AG08395 (cell line): ENCODE measurements at regions not wholly inside any gene's neighbourhood (a gene's known extent, or its start where the extent isn't known, plus 50 kb on each side); places are given as distances from the start of the nearest gene placed in this dataset.

ENCODE experiments used
- DNase-seq: peaks from one replicate; pipeline ENCODE4 v3.0.0; 2012; ENCODE audit warnings: mixed read lengths, low spot score

DNA sequence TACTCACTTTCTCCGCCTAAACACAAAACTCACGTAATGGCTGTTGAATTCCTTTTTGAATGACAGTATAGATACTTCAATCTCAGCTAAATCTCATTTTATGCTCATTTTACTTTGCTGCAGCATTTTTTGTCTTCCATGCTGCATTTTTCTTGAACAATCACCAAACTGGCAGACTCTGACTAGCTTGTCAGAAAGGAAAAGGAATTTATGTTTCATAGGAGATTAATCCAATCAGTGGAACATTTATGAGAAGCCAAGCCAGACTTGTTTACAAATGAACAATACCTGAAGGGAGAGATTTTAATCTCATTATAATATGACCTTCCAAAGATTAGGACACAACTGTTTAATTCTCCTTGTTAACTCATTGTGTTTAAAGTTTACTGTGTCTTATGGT, 1044.3 kb downstream of the DIAPH3 start:
- no peak for DNase-seq

DNA sequence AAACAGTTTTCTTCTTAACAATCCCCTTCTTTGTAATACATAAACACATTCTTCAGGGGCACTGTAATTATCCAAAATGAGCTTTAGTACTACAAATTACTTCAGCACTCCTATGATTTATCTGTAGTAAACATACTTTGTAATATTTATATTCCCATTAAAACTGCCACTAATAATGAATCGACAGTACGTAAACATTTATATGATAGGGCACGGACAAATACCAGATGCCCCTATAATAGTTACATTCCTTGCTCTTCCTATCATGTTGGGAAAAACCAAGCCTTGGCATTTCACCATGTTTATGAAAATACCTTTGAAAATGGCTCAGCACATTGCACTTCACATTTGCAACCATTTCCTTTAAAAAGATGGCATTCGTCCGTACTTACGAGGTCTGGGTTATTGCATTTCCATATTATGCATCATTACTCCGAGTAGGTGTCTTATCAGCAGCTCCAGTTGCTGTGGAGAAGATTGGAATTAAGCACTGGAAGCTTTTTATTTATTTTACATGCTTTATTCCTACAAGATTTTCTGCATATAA, 1043.4 kb downstream of the DIAPH3 start:
- no peak for DNase-seq

DNA sequence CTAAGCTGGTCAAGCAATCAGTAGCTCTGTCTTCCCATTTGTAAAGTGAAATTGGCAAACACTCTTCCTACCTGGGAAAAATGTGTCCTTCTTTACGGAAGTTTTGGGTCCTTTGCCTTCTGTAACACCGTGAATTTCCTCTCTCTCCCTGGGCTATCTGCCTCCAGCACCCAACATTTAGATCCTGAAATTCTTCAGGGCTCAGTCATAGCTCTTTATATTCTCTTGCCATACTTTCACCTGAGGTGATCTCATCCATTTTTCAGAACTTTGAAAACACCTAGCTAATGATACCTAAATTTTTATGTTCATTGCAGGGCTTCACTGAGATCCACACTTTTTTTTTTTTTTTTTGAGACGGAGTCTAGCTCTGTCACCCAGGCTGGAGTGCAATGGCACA, 1042.2 kb downstream of the DIAPH3 start:
- no peak for DNase-seq

DNA sequence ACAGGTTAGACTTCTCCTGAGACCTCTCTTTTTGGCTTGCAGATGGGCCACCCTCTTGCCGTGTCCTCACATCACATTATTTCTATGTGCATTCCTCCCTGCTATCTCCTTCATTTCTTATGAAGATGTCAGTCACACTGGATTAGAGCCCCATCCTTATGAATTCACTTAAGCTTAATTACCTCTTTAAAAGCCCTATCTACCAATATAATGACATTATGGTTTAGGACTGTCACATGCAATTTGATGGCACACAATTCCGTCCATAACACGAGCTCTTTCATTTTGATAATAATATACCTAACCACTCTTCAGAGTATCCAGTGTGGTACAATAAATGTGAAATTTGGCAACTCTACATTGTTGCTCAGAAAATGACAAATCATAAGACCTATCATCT, 1037.3 kb downstream of the DIAPH3 start:
- DNase-seq, result no peak

DNA sequence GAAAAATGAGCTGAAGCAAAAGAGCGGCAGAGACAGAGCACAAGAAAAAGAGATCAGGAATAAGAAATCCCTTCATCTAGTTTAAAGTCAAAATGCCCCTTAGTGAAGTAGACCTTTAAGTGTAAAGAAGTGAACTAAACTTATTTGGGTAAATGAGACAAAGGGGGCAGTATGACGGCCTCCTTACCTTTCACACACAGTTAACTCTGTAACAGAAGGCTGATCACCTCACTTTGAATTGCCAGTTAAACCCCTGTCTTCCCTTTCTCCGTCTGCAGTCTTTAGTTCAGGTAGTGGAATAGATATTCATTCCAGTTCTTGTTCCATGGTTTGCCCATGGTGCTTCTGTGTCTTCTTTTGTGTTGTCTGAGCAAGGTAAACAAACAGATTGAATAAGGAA, 1029.8 kb downstream of the DIAPH3 start:
- no peak for DNase-seq

DNA sequence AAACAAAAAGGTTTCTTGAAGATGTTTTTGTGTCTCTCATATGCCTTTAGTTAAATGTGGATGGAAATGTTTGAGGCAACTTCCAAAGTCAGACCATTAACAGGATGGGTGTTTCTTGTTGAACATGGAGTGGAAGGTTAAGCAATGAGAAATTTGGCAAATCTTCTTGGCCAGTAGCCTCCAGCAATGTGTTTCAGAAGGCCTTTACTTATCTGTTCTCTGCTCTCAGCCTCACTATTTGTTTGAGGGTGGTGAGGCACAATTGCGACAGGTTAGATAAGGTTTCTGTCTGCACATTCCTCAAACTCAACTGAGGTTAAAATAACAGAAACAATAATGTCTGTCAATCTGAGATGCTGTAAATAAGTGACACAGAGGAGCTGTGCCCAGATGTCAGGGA, 1019.0 kb downstream of the DIAPH3 start:
- DNase-seq, result no peak

DNA sequence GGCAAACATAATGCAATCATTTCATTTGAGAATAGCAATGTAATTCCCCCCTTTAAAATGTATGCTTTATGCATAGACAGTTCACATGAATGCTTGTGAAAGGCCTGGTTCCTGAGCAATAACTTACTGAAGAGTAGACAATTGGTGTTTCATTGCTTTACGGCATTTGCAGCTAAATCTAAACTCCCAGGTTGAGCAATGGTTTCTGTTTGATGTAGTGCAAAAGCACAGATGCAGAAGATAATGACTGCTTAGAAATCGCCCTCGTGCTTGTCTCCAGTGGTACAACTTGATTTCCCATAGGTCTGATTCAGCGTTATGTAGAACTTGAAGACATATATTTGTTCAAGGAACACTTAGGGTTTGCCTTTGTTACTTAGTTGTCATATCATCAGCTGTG, 1018.3 kb downstream of the DIAPH3 start:
- DNase-seq, result no peak

DNA sequence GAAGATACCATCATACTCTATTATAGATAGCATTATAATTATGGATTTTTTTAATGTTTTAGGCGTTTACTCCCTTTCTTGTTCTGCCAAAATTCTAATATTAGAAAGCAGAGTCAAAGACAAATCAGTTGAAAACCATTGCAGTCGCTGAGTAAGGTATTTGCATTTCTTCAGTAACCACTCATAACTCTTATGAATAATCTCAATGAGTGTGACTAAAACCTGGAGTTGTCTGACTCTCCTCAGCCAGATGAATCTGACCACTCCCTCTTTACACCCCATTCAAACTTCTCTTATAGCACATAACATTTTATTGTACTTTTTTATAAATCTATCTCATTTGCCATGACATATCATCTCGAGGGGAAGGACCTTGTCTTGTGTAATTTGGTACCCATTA, 1006.5 kb downstream of the DIAPH3 start:
- DNase-seq, result no peak

DNA sequence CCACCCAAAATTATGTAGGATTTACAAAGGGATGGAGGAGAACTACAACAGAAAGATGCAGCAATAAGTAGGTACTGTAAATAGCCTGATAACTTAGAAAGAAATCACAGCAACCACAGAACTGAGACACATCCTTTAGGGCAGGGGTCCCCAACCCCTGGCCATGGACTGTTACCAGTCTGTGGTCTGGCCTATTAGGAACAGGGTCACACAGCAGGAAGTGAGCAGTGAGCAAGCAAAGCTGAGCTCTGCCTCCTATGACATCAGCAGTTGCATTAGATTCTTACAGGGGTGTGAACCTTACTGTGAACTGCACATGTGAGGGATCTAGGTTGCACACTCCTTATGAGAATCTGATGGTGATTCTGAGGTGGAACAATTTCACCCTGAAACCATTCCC, 997.6 kb downstream of the DIAPH3 start:
- DNase-seq, result no peak

DNA sequence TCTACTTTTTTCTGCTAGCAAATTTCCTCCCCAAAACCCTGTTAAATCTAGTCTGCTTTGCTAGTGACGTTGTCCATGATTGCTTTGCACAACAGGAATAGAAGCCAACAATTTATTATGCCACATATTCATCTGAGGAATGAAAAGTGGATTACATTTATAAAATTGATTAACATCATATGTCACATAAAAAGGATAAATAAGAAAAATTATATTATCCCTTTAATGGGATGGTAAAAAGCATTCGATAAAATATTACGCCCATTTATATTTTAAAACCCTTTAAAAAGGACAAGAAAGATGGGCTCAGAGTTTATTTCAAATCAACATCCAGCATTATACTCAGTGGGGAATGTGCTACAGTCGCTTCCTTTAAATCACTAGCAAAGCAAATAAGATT, 991.7 kb downstream of the DIAPH3 start:
- no peak for DNase-seq

DNA sequence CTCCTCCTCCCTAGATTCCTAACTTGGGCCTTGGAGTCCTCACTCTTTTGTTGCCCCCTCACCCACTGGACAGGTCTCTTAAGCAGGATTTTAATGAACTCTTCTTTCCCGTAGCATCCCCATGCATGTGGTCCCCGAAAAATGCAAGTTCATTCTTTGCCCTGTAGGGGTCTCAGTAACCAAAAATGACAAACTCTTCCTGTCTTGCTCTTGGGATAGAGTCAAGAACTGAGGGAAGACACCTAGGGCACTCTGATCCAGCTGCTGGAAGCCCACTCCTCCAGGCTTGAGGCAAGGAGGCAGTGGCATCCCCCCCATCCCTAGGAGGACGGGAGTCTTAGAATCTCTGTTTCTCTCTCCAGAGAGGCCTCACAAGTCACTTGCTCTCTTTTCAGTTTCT, 987.0 kb downstream of the DIAPH3 start:
- no peak for DNase-seq

DNA sequence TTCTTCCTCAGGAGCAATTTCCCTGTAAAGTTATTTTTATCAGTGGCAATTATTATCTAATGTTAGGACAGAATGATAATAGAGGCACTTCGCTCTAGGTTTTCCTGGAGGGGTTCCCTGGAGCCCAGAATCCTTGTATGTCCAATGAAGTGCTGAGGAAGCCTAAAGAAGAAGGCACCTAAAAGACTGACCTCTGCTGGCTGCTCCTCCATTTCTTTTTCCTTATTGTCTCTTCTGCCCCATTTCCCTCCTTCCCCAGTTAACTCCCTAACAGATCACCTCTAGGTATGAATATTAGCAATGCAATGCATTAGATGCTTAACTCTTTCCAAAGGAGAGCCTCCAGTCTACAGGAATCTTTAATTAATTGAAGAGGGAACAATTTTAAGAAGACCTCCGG, 985.4 kb downstream of the DIAPH3 start:
- no peak for DNase-seq

DNA sequence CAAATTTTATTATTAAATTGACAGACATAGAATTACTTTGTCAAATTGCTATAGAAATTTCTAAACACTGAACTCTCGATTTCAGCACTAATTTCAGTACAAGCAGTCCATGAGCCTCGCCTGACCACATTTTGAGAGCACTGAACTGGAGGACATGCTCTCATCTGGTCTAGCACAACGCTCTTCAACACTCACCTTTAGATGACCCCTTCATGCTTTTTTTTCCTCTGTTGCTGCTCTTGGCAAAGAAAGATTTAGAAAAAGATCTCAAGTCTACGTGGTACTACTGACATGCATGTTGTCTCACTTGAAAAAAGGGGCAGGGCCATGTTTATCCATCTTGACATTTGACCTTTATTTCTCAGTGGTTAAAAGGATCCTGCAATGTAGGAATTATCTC, 981.5 kb downstream of the DIAPH3 start:
- DNase-seq, result no peak

DNA sequence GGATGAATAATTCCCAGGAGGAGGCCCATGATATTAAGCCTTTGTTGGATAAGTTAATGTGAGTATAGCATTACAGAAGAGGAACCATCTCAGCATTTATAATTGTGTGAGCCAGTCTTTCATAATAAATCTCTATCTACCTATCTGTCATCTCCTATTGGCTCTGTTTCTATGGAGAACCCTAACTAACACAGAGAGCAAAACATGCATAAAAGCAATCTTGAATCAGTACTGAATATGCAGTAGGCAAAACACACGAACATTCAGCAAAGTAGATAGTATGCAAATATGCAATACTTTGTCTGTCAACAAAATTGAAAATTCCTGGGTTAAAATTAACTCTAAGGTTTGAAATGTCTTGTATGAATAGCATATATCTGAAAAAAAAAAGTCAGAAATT, 966.3 kb downstream of the DIAPH3 start:
- DNase-seq, result no peak

DNA sequence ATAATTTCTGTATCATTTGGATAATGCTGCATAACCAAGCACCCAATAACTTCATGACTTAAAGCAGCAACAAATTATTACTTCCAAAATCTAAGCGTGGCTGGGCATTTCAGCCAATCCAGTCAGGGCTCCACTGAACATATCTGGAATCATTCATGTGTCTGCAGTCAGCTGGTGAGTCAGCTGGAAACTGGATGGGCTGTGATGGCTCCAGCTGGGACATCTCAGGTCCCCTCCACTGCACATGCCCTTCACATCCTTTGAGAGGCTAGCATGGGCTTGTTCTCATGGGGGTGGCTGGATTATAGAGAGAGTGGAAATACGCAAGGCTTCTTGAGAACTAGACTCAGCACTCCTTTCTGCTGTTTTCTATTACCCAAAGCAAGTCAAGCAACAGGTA, 961.9 kb downstream of the DIAPH3 start:
- DNase-seq, result no peak

DNA sequence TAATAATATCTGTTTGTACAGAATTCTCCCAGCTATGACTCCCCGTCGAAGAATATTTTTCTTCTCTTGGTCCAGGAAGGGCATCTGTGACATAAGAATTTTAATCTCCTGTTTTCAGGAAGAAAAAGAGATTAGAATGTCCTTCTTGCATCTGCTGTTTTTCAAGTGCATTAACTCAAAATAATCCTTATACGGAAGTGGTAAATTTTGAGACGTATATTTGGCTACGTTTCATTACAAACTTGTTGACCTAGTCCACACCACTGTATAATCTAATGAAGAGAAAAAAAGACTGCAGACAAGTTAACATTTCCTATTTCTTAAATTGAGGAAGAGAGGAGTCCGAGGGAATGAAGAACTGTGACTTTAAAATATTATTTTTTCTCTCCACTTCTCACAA, 959.9 kb downstream of the DIAPH3 start:
- no peak for DNase-seq

DNA sequence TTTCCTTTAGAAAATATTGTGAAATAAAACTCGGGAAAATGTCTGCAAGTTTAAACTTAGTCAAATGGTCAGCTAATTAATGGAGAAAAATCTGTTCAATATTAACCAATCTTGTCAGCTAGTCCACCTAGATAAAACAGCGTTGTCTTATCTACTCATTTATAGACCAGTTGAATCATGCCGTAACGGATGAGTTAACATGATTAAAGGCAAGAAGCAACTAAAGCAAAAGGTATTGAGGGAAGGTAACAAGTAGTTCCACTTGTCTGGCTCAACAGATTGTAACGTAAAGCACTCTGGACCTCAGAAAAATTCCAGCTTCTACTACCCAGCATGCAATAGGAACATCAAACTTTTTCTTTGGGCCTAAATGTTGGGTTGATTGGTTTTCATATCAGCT, 958.2 kb downstream of the DIAPH3 start:
- no peak for DNase-seq

DNA sequence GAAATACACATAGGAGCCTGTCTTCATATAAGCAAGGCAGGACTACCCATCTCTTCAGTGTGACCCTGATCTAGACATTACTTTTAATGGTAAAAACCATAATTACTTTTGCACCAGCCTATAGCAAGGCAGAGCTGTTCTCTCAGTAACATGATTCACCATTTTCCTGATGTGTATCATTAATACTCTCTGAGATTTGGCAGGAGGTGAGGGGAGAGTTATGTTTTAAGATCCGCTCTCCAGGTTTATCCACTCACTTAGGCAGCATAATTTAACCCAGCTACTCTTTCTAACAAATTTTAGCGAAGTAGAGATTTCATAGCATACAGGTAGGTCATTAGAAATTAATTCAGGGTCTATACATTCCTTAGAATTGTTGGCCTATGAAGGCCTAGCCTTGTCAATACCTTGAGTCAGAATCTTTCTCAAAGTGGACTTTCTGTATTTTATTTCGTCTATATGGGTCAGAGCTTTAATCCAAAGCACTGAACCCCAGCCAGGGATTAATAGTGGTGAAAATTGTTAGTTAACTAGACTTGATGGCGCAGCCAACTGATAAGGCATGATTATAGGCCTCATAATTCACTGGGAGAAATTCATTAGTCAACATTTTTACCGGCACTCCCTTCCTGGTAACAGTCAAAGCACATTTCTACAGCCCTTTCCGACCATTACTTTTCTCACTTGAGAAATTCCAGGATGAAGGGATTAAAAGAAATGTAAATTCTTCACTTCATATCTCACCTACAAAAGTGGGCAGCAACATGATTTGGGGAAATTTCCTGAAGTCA, 955.1 kb downstream of the DIAPH3 start:
- DNase-seq, result no peak

DNA sequence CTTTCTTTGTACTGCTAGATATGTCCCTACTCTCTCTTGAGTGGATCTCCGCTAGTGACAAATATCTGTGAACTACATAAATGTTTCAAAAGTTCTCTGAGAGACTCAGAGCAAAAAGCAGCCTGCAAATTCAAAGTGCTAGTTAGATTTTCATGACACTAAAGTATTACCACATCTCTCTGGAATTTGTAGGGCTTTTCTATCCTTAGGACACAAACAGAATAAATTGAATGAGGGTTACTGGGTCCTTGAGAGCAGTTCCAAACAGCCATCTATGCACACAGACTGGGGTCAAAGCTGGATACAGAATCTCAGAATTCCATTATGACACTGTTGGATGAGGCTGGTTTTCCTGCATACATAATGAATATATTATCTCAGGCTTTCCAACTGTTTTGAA, 953.2 kb downstream of the DIAPH3 start:
- no peak for DNase-seq

DNA sequence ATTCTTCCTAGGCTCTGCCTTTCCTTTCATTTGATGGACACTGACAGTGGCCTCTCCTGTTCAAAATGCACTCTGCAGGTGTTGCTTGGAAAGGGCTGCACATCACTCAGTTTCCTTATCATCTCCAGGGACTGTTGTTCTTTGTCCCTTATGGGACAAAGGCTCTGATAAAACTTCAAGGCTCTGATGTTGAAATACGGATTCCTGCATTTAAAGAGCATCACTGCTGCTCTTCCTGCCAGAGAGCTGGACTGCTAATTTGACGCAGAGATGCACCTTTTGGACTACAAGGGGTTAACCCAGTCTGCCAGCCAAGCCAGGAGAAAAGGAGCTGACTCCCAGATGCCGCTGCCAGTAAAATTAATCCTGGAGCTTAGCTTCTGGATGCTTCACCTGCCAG, 952.1 kb downstream of the DIAPH3 start:
- no peak for DNase-seq

DNA sequence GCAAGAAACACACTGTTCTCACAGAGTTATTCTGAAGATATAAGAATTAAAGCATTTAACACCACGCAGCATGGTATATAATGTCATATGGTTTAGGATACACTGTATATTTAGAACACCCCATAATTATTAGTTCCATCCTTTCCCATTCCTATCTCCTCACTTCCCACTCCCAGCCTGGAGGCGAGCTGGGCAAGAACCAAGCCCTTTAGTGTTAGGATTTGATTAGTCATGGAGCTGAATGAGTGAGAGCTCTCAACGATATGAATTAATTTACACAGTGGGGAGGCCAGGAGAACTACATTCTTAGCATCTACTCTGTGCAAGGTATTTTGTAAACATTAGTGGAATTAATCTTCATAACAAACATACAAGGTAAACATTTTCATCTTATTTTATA, 934.3 kb downstream of the DIAPH3 start:
- no peak for DNase-seq

DNA sequence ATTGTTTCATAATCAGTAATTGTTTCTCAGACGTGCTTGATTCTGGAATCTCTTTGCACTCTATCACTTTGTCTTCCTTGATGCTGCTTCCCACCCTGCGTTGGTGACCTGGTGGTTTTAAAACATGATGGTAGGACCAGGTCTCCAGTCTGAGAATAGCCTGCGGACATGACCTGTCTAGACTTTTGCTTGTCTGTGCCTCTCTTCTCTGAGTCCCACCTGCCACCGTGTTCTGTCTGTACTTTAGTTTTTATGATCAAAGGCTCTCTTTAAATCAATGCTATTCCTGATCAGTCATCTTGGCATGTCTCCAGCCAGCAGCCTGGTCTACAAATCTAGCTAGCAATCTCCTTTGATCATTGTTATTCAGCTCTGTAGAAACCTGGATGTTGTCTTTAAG, 933.9 kb downstream of the DIAPH3 start:
- no peak for DNase-seq

DNA sequence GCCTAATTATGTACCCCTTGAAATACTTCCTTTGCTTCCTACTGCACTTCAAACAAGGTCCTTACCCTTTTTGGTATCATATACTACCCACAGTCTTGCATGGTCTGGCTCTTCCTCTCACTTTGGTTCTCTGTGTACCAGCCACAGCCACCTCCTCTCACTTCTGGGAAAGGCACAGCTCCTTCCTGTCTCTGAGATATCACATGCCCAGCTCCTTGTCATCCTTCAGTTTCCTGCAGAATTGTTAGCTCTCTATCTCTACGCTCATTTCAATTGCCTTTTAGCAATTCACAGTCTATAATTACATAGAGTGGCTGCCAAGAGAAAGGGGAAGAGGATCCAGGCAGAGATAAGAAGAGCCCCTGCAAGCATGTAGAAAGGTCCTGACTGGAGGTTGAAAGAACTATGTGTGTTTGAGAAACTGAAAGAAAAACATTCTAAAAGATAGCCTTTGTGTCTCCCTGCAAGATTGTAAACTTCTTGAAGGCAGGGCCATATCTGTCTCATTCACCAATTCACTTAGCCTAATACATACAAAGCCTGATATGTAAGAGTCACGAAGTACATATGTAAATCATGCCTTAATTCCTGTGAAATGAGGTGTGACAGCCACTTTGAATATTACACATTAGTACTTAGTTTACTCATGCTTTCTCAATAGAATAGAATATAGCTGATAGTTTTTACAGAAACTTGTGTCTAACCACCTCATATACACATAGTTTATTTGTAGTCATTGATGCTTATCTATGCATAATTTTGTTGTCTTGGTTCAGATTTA, 933.1 kb downstream of the DIAPH3 start:
- no peak for DNase-seq
